Endothelial cell of umbilical vein (primary cell): ENCODE measurements at regions not wholly inside any gene's neighbourhood (a gene's known extent, or its start where the extent isn't known, plus 50 kb on each side); places are given as distances from the start of the nearest gene placed in this dataset.

Experiments
- CTCF ChIP-seq, 2 donors: IDR thresholded peaks; 1 replicate in 1 of 2; 2 replicates in 1 of 2; pipeline ENCODE4 v1.5.1; 2011; ENCODE audit warnings: low read length in 2 of 2, mild to moderate bottlenecking in 2 of 2, moderate library complexity in 2 of 2, control low read depth in 1 of 2, inconsistent platforms in 1 of 2, low read depth in 1 of 2; ENCODE audit not compliant: insufficient read depth in 1 of 2; ENCODE audit errors: extremely low read depth in 1 of 2
- EZH2 ChIP-seq: IDR thresholded peaks from 2 replicates; pipeline ENCODE4 v1.6.1; 2012; ENCODE audit warnings: borderline replicate concordance, low read depth, mild to moderate bottlenecking, moderate library complexity, low read length, inconsistent platforms; ENCODE audit not compliant: severe bottlenecking
- JUN ChIP-seq: IDR thresholded peaks from 2 replicates; pipeline ENCODE4 v1.6.1; 2011; ENCODE audit warnings: borderline replicate concordance, low read depth; ENCODE audit not compliant: insufficient read length, insufficient read depth
- MAX ChIP-seq: IDR thresholded peaks from 2 replicates; pipeline ENCODE4 v1.6.1; 2011; ENCODE audit not compliant: insufficient read depth, insufficient read length
- MYC ChIP-seq: IDR thresholded peaks from one replicate; pipeline ENCODE4 v1.6.1; 2011; ENCODE audit warnings: mild to moderate bottlenecking, low read depth, low read length
- POLR2A ChIP-seq: IDR thresholded peaks from 2 replicates; pipeline ENCODE4 v1.6.1; 2012; ENCODE audit warnings: low read depth, mild to moderate bottlenecking, control low read depth, low read length
- POLR2AphosphoS5 ChIP-seq: IDR thresholded peaks from 2 replicates; pipeline ENCODE4 v1.6.1; 2012; ENCODE audit warnings: low read depth, mild to moderate bottlenecking, control low read depth, low read length, moderate library complexity; ENCODE audit not compliant: insufficient read depth

- no peak for TF ChIP-seq JUN
- TF ChIP-seq CTCF (IDR thresholded peaks at IDR 0.05; ENCODE audit: extremely low read depth in 1 of 2, insufficient read depth in 1 of 2, low read depth in 1 of 2, low read length in 2 of 2) = no peak
- no peak for TF ChIP-seq MYC
- TF ChIP-seq EZH2 = no peak
- TF ChIP-seq POLR2A = no peak
- no peak for TF ChIP-seq POLR2AphosphoS5
- no peak for TF ChIP-seq MAX
These were observed 143.5 kb downstream of the RXFP2 start for GRCh38 chr13:31882794-31883193.
